Central memory CD8-positive, alpha-beta T cell (primary cell): ENCODE measurements at regions not wholly inside any gene's neighbourhood (a gene's known extent, or its start where the extent isn't known, plus 50 kb on each side); places are given as distances from the start of the nearest gene placed in this dataset.

ENCODE experiments used
- ATAC-seq: fragments of 150-1000 bp; cut with Tn5 transposase; replicated peaks from 2 replicates; pipeline ENCODE4 v1.10.0; 2022; ENCODE audit warnings: mild to moderate bottlenecking, moderate FRiP score, moderate number of reproducible peaks; ENCODE audit not compliant: poor library complexity, severe bottlenecking; ENCODE audit errors: extremely low read depth
- DNase-seq, 2 donors: peaks; one replicate each; pipeline ENCODE4 v3.0.0; 2021; ENCODE audit warnings: low spot score in 2 of 2
- H3K27ac Mint-ChIP-seq: one replicate; pipeline ENCODE4 v1.8.0; 2022; ENCODE audit warnings: low read depth, mild to moderate bottlenecking, moderate library complexity, mixed read lengths
- H3K27me3 Mint-ChIP-seq: one replicate; pipeline ENCODE4 v1.8.0; 2022; ENCODE audit warnings: mixed read lengths
- H3K36me3 Mint-ChIP-seq: one replicate; pipeline ENCODE4 v1.8.0; 2022; ENCODE audit warnings: mild to moderate bottlenecking, moderate library complexity, mixed read lengths; ENCODE audit not compliant: insufficient read depth
- H3K4me1 Mint-ChIP-seq: one replicate; pipeline ENCODE4 v1.8.0; 2022; ENCODE audit warnings: mixed read lengths
- H3K4me3 Mint-ChIP-seq: one replicate; pipeline ENCODE4 v1.8.0; 2022; ENCODE audit warnings: mild to moderate bottlenecking, moderate library complexity, mixed read lengths
- H3K9me3 Mint-ChIP-seq: one replicate; pipeline ENCODE4 v1.8.0; 2022; ENCODE audit warnings: mixed read lengths

GRCh38 chr2:64331849-64332699, 121.9 kb upstream of the LGALSL start:
- Mint-ChIP-seq H3K4me1 (peaks cover 19% of the 10 kb centered on the region), H3K36me3 (no peaks in the 10 kb centered on the region), H3K27ac (no peak overlapping the region), H3K27me3 (no peaks in the 10 kb centered on the region), H3K4me3 (no peak overlapping the region), H3K9me3 (no peaks in the 10 kb centered on the region)
- ATAC-seq (no peak), DNase-seq (no peak)

- no peaks in the 10 kb centered on the region for H3K36me3 Mint-ChIP-seq
- no peaks in the 10 kb centered on the region for H3K9me3 Mint-ChIP-seq
- ATAC-seq (no peak), DNase-seq (no peak)
- H3K4me3 Mint-ChIP-seq: no peak overlapping the region
- H3K27me3 Mint-ChIP-seq: peaks cover 9% of the 10 kb centered on the region
- no peak overlapping the region for H3K27ac Mint-ChIP-seq
- H3K4me1 Mint-ChIP-seq: no peaks in the 10 kb centered on the region
These were observed 117.8 kb upstream of the LGALSL start for GRCh38 chr2:64336171-64336570.

- ATAC-seq: no peak
- H3K4me3 Mint-ChIP-seq: no peak overlapping the region
- no peak for DNase-seq
- H3K36me3 Mint-ChIP-seq: no peaks in the 10 kb centered on the region
- no peak overlapping the region for H3K27ac Mint-ChIP-seq
- H3K27me3 Mint-ChIP-seq: peaks cover 9% of the 10 kb centered on the region
- no peaks in the 10 kb centered on the region for H3K4me1 Mint-ChIP-seq
- no peaks in the 10 kb centered on the region for H3K9me3 Mint-ChIP-seq
These were observed 116.6 kb upstream of the LGALSL start for GRCh38 chr2:64337314-64337713.

- Mint-ChIP-seq H3K36me3 (no peaks in the 10 kb centered on the region), H3K4me3 (no peak overlapping the region), H3K27ac (no peak overlapping the region), H3K27me3 (peaks cover 9% of the 10 kb centered on the region), H3K4me1 (no peaks in the 10 kb centered on the region), H3K9me3 (no peaks in the 10 kb centered on the region)
- ATAC-seq (no peak), DNase-seq (no peak)
These were observed 115.9 kb upstream of the LGALSL start for GRCh38 chr2:64338108-64338507.

GRCh38 chr2:64338910-64339500, 115.0 kb upstream of the LGALSL start:
- no peak overlapping the region for H3K27ac Mint-ChIP-seq
- peaks cover 9% of the 10 kb centered on the region for H3K27me3 Mint-ChIP-seq
- H3K36me3 Mint-ChIP-seq: no peaks in the 10 kb centered on the region
- ATAC-seq: peak; percentile 40
- H3K9me3 Mint-ChIP-seq: no peaks in the 10 kb centered on the region
- no peaks in the 10 kb centered on the region for H3K4me1 Mint-ChIP-seq
- no peak overlapping the region for H3K4me3 Mint-ChIP-seq
- no peak for DNase-seq

- no peak overlapping the region for H3K27ac Mint-ChIP-seq
These were observed 112.5 kb upstream of the LGALSL start for GRCh38 chr2:64341461-64341860.

GRCh38 chr2:64342195-64343099, 111.5 kb upstream of the LGALSL start:
- Mint-ChIP-seq H3K36me3 (no peaks in the 10 kb centered on the region), H3K9me3 (no peaks in the 10 kb centered on the region), H3K27ac (no peak overlapping the region), H3K4me1 (no peaks in the 10 kb centered on the region), H3K27me3 (peaks cover 33% of the 10 kb centered on the region), H3K4me3 (no peak overlapping the region)
- ATAC-seq (no peak), DNase-seq (no peak)

More at GRCh38 chr2:64341461-64341860, 112.5 kb upstream of the LGALSL start:
- ATAC-seq: no peak
- Mint-ChIP-seq H3K9me3 (no peaks in the 10 kb centered on the region), H3K27me3 (peaks cover 24% of the 10 kb centered on the region), H3K36me3 (no peaks in the 10 kb centered on the region), H3K4me3 (no peak overlapping the region), H3K4me1 (no peaks in the 10 kb centered on the region)
- DNase-seq: no peak

DNA sequence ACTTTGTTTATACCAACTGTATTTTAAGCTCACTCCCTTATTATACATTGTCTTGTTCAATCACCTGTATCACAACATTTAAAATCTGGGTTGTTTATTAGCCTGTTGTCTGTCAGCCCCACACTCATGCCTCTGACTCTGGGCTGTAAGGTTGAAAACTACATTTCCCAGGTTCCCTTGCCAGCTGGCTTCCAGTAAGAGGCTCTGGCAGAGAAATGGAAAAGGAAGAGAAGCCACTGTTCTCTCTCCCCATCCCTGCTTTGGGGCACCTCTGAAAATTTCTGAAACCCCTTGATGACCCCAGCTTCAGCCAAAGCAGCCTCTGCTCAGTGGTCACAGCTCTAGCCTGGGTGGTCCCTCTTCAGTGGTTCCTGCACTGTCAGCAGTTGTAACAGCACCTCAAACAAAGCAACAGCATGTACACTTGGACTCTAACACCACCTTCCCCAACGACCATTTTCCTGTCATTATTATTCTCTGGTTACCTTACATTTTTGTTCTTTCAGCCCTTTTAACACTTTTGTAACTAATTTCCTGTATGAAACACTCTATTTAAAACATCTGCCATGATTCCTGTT, 108.9 kb upstream of the LGALSL start:
- no peak for DNase-seq
- Mint-ChIP-seq H3K27me3 (peaks cover 37% of the 10 kb centered on the region), H3K36me3 (no peaks in the 10 kb centered on the region), H3K4me1 (no peaks in the 10 kb centered on the region), H3K27ac (no peak overlapping the region), H3K4me3 (no peak overlapping the region), H3K9me3 (no peaks in the 10 kb centered on the region)
- ATAC-seq: no peak

GRCh38 chr2:64345998-64346397, 108.0 kb upstream of the LGALSL start:
- Mint-ChIP-seq H3K27ac (no peak overlapping the region), H3K4me1 (no peaks in the 10 kb centered on the region), H3K27me3 (peaks cover 28% of the 10 kb centered on the region), H3K9me3 (no peaks in the 10 kb centered on the region), H3K4me3 (no peak overlapping the region), H3K36me3 (no peaks in the 10 kb centered on the region)
- ATAC-seq (no peak), DNase-seq (no peak)

- no peak overlapping the region for H3K27ac Mint-ChIP-seq
- no peak for DNase-seq
- H3K36me3 Mint-ChIP-seq: no peaks in the 10 kb centered on the region
- H3K4me3 Mint-ChIP-seq: no peak overlapping the region
- no peak for ATAC-seq
- no peaks in the 10 kb centered on the region for H3K4me1 Mint-ChIP-seq
- H3K9me3 Mint-ChIP-seq: peaks cover 6% of the 10 kb centered on the region
- H3K27me3 Mint-ChIP-seq: peaks cover 39% of the 10 kb centered on the region
These were observed 105.4 kb upstream of the LGALSL start for GRCh38 chr2:64348386-64349130.

- DNase-seq (no peak), ATAC-seq (no peak)
- Mint-ChIP-seq H3K4me1 (no peaks in the 10 kb centered on the region), H3K27me3 (peaks cover 45% of the 10 kb centered on the region), H3K36me3 (no peaks in the 10 kb centered on the region), H3K27ac (no peak overlapping the region), H3K9me3 (peaks cover 6% of the 10 kb centered on the region), H3K4me3 (no peak overlapping the region)
These were observed 104.8 kb upstream of the LGALSL start for GRCh38 chr2:64349131-64349530.

GRCh38 chr2:64350996-64351395, 103.0 kb upstream of the LGALSL start:
- H3K36me3 Mint-ChIP-seq: no peaks in the 10 kb centered on the region
- no peak overlapping the region for H3K27ac Mint-ChIP-seq
- H3K9me3 Mint-ChIP-seq: peaks cover 6% of the 10 kb centered on the region
- H3K4me3 Mint-ChIP-seq: no peak overlapping the region
- DNase-seq: no peak
- H3K4me1 Mint-ChIP-seq: no peaks in the 10 kb centered on the region
- H3K27me3 Mint-ChIP-seq: peaks cover 50% of the 10 kb centered on the region
- no peak for ATAC-seq
